GM12878 (cell line): ENCODE measurements at regions not wholly inside any gene's neighbourhood (a gene's known extent, or its start where the extent isn't known, plus 50 kb on each side); places are given as distances from the start of the nearest gene placed in this dataset.

ENCODE experiments used
- ATAC-seq: fragments of 200-7000 bp; cut with Tn5 transposase; 3 replicates; pipeline ENCODE4 v1.9.1; 2020; ENCODE audit warnings: mild to moderate bottlenecking, moderate library complexity
- BruUV-seq: library from RNA; stranded (reverse); fragments of 400-500 nt; replicated peaks from 2 replicates; lab custom pipeline; 2021; lab: Mats Ljungman, UMichigan
- CTCF ChIA-PET: fragments of 300-600 bp; sonication (Branson Sonifier 250); formaldehyde crosslinking; extraction: SDS; loops from one replicate; lab custom pipeline; 2021; ENCODE audit warnings: inconsistent platforms; lab: Yijun Ruan, JAX
- POLR2A ChIA-PET: fragments of 350-600 bp; formaldehyde crosslinking; extraction: SDS; loops from one replicate; lab custom pipeline; 2021; ENCODE audit warnings: inconsistent platforms; lab: Charles Lee
- RAD21 ChIA-PET: fragments of 300-600 bp; sonication (Branson Sonifier 250); formaldehyde crosslinking; loops from one replicate; lab custom pipeline; 2023; ENCODE audit warnings: antibody characterized with exemption; ENCODE audit not compliant: unreplicated experiment; lab: Charles Lee
- SMC1A ChIA-PET: fragments of 300-600 bp; sonication (Branson Sonifier 250); formaldehyde crosslinking; loops from one replicate; lab custom pipeline; 2023; ENCODE audit not compliant: unreplicated experiment, uncharacterized antibody; lab: Charles Lee
- DNase-seq: peaks from one replicate; pipeline ENCODE4 v3.0.0-alpha.2; 2011; ENCODE audit warnings: low read depth, low spot score
- FAIRE-seq: peaks from 3 replicates; lab custom pipeline; 2011; peaks lifted over from hg19 to GRCh38; lab: Jason Lieb, UNC
- H2AFZ ChIP-seq: 2 replicates; pipeline ENCODE4 v1.6.0; 2011; ENCODE audit warnings: low read depth, low read length, control low read depth; ENCODE audit not compliant: control insufficient read depth
- H3K27ac ChIP-seq: 2 replicates; pipeline ENCODE4 v1.5.1; 2011; ENCODE audit warnings: control low read depth; ENCODE audit not compliant: control insufficient read depth, insufficient read depth
- H3K27me3 ChIP-seq, 2 experiments: replicated peaks in 1 of 2; 2 replicates each; pipeline versions ENCODE4 v1.6.0 to v1.6.1; 2011; ENCODE audit warnings: low read length in 1 of 2; ENCODE audit not compliant: control insufficient read depth in 2 of 2, insufficient read depth in 2 of 2
- H3K36me3 ChIP-seq, 2 experiments: 2 replicates each; pipeline ENCODE4 v1.5.1; 2011; ENCODE audit warnings: low read length in 1 of 2; ENCODE audit not compliant: control insufficient read depth in 2 of 2, insufficient read depth in 2 of 2
- H3K4me1 ChIP-seq: 2 replicates; pipeline ENCODE4 v1.6.1; 2011; ENCODE audit warnings: mild to moderate bottlenecking, low read length, moderate library complexity, mixed read lengths; ENCODE audit not compliant: control insufficient read depth, insufficient read depth
- H3K4me2 ChIP-seq: 2 replicates; pipeline ENCODE4 v1.6.0; 2011; ENCODE audit warnings: control low read depth; ENCODE audit not compliant: control insufficient read depth, insufficient read depth
- H3K4me3 ChIP-seq: fragments of 200-600 bp; sonication (generic); 2 replicates; pipeline ENCODE4 v1.5.1; 2016
- H3K79me2 ChIP-seq: 2 replicates; pipeline ENCODE4 v1.6.0; 2011; ENCODE audit warnings: low read length; ENCODE audit not compliant: control insufficient read depth, insufficient read depth
- H3K9ac ChIP-seq: 2 replicates; pipeline ENCODE4 v1.8.0; 2011; ENCODE audit warnings: low read length, control low read depth, mixed read lengths; ENCODE audit not compliant: control insufficient read depth, insufficient read depth
- H3K9me3 ChIP-seq: replicated peaks from 3 replicates; pipeline ENCODE4 v1.5.1; 2011; ENCODE audit warnings: mild to moderate bottlenecking, low read length; ENCODE audit not compliant: control insufficient read depth, insufficient read depth
- H4K20me1 ChIP-seq: 2 replicates; pipeline ENCODE4 v1.6.0; 2011; ENCODE audit not compliant: control insufficient read depth, insufficient read depth
- ATF2 ChIP-seq: IDR thresholded peaks from 2 replicates; pipeline ENCODE4 v1.6.1; 2012; ENCODE audit warnings: low read length, inconsistent platforms
- BCL3 ChIP-seq: IDR thresholded peaks from 2 replicates; pipeline ENCODE4 v1.6.1; 2011; ENCODE audit warnings: borderline replicate concordance, low read depth, mild to moderate bottlenecking, moderate library complexity, low read length; ENCODE audit not compliant: insufficient read depth, poor library complexity, severe bottlenecking
- HDGF ChIP-seq: fragments of 450-650 bp; IDR thresholded peaks from 2 replicates; pipeline ENCODE4 v1.6.1; 2016; ENCODE audit warnings: antibody characterized with exemption
- HSF1 ChIP-seq: fragments of 150-350 bp; IDR thresholded peaks from 2 replicates; pipeline ENCODE4 v1.6.1; 2014; ENCODE audit warnings: mild to moderate bottlenecking, low read depth, low read length
- IRF3 ChIP-seq: fragments of 450-650 bp; IDR thresholded peaks from 2 replicates; pipeline ENCODE4 v1.6.1; 2014; ENCODE audit warnings: mild to moderate bottlenecking
- JUND ChIP-seq: IDR thresholded peaks from 2 replicates; pipeline ENCODE4 v1.6.1; 2012; ENCODE audit warnings: low read depth, mild to moderate bottlenecking, low read length, improper control_type of control experiment, moderate library complexity
- KAT2A ChIP-seq: conservative IDR thresholded peaks from 2 replicates; pipeline ENCODE4 v1.6.1; 2011; ENCODE audit warnings: low read depth, low read length; ENCODE audit not compliant: control insufficient read depth
- MXI1 ChIP-seq: fragments of 150-350 bp; IDR thresholded peaks from 2 replicates; pipeline ENCODE4 v1.6.1; 2011; ENCODE audit warnings: low read depth, mild to moderate bottlenecking, inconsistent platforms, low read length, improper control_type of control experiment
- NBN ChIP-seq: fragments of 450-650 bp; IDR thresholded peaks from 2 replicates; pipeline ENCODE4 v1.6.1; 2016
- NR2C2 ChIP-seq: IDR thresholded peaks from 2 replicates; pipeline ENCODE4 v1.6.1; 2011; ENCODE audit warnings: borderline replicate concordance, low read depth; ENCODE audit not compliant: control insufficient read depth, insufficient read length
- STAT3 ChIP-seq: IDR thresholded peaks from 2 replicates; pipeline ENCODE4 v1.6.1; 2011; ENCODE audit warnings: low read depth, low read length, improper control_type of control experiment
- TBL1XR1 ChIP-seq: IDR thresholded peaks from 2 replicates; pipeline ENCODE4 v1.6.1; 2012; ENCODE audit warnings: low read depth, low read length, improper control_type of control experiment
- USF1 ChIP-seq: IDR thresholded peaks from 2 replicates; pipeline ENCODE4 v1.6.1; 2011; ENCODE audit warnings: borderline replicate concordance, low read depth, mild to moderate bottlenecking, moderate library complexity, mixed read lengths, low read length; ENCODE audit not compliant: insufficient read depth; ENCODE audit errors: extremely low read length
- ZNF592 ChIP-seq: fragments of 450-650 bp; IDR thresholded peaks from 2 replicates; pipeline ENCODE4 v1.6.1; 2017; ENCODE audit warnings: mild to moderate bottlenecking, moderate library complexity
- WGBS: methylation state at CpG from one replicate; pipeline ENCODE4 v1.1.6; 2016; ENCODE audit warnings: low lambda C conversion rate; ENCODE audit not compliant: insufficient replicate concordance, insufficient coverage; ENCODE audit errors: missing lambda C conversion rate; 5-methylcytosine and 5-hydroxymethylcytosine counted together
- in situ Hi-C: fragments of 300-500 bp; cut with MboI; formaldehyde crosslinking; loops from 9 replicates; pipeline ENCODE4 v1.14.3; 2018; ENCODE audit warnings: mixed read lengths
- intact Hi-C: fragments of 100-400 bp; cut with micrococcal nuclease; formaldehyde crosslinking; loops from one replicate; pipeline ENCODE4 v1.14.2; 2022; ENCODE audit not compliant: unreplicated experiment

GRCh38 chr6:154619146-154619545 lies 108.7 kb upstream of the CNKSR3 start:
- no peak overlapping the region for H3K9ac ChIP-seq
- intact Hi-C loops (no loop called here), in situ Hi-C loops (no loop called here)
- no peaks in the 10 kb centered on the region for H3K36me3 ChIP-seq
- DNase-seq, result no peak
- H4K20me1 ChIP-seq, result no peaks in the 10 kb centered on the region
- 60% methylated on average over 5 of the region's 5 CpGs for WGBS
- ChIA-PET CTCF (no interaction called here), POLR2A (no interaction called here), RAD21 (no interaction called here), SMC1A (interaction anchor here (0.7 kb wide), 1 partner anchor 128 kb away, joined by 3 read pairs; no protein-coding TSS in a partner anchor)
- H3K9me3 ChIP-seq, result peaks cover 3% of the 10 kb centered on the region; the same call in 1 of the 3 replicates
- FAIRE-seq, result no peak
- no peak overlapping the region for H3K27ac ChIP-seq
- H3K4me2 ChIP-seq, result no peak overlapping the region
- no peaks in the 10 kb centered on the region for H3K27me3 ChIP-seq
- no TSS peak for BruUV-seq
- no peaks in the 10 kb centered on the region for H3K79me2 ChIP-seq
- no peak overlapping the region for H2AFZ ChIP-seq
- no peak for ATAC-seq
- H3K4me3 ChIP-seq, result no peak overlapping the region
- no peaks in the 10 kb centered on the region for H3K4me1 ChIP-seq
- no peak for TF ChIP-seq TBL1XR1
- TF ChIP-seq HDGF, result no peak
- no peak for TF ChIP-seq ATF2
- no peak for TF ChIP-seq USF1
- TF ChIP-seq HSF1, result no peak
- no peak for TF ChIP-seq ZNF592
- no peak for TF ChIP-seq KAT2A
- TF ChIP-seq NBN, result no peak
- no peak for TF ChIP-seq NR2C2
- TF ChIP-seq BCL3, result no peak
- no peak for TF ChIP-seq JUND
- TF ChIP-seq MXI1, result no peak
- TF ChIP-seq STAT3, result no peak
- no peak for TF ChIP-seq IRF3
- TF ChIP-seq, all 136 proteins: peak for 0
